ENCODE measurements at regions not wholly inside any gene's neighbourhood (a gene's known extent, or its start where the extent isn't known, plus 50 kb on each side); places are given as distances from the start of the nearest gene placed in this dataset.
"Not testable (repeated sequence)": the region's sequence is repeated elsewhere in the genome, so short reads cannot be mapped to it uniquely, and the experiment has no call there.

DNA sequence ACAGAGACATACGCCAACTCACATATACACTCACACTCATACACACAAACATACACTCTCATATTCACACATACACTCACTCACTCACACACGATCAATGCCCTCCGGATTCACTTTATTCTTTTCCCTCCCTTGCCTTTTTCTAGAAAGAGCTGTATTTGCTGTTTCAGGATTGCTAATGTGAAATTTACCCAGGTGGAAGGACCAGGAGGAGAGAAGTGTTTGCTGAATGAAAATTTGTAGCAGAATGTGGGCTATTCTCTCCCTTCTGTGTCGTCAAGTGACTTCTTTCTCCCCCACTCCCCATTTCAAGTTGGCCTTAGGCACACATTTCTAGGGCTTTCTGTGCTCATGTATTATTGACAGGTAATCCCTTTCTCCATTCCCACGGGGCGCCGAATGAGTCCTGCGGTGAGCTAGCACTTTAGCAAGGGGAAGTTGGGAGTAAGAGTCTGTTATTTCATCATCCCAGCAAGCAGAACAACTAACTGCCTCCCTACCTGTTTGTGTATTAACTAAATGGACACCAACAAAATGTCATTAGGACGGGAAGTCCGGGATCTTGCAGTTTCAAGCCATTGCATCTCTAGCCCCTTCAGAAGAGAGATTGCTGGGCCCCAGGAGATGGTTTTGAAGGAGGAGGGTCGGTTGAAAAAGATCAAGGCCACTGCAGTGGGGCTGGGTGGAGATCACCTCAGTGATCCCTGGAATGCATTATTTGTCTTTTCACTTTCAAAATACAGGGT, 97.1 kb upstream of the TAF11L2 start:
- no peak for DNase-seq (ENCODE audit: low read depth)

DNA sequence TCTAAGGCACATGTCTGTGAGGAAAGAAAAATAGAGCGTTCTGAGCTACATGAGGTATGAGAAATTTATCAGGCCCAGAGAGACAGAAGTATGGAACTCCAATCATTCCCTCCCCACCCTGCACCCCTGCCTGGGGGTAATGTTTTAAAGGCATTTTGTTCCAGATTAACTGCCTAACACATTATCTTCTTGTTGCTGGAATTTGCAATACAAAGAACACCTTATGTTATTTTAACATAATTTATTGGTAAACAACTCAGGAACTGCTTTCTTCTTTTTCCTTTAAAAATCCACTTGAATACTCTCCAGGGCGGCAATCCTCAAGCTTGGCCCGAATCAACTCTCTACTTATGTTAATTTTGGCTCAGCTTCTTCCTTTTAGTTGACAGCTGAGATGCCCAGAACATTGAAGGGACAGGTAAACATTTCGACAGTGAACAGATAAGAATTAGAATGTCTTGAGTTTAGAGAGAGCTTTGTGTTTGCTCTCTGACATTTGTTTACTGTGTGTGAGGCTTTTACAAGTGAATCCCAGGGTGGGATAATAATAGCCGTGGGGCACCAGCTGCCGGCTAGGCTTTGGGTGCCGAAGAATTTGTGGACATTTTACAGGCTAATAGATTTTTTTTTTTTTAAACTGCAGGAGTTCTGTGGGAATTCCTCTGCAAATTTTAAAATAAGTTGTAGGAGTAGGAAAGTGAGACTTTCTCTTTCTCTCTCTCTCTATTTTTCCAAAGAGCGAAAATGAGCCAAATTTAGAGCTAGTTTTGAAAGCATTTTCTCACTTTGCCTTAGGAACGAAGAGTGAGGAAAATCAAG, 96.4 kb upstream of the TAF11L2 start:
- DNase-seq (ENCODE audit: low read depth), result no peak

DNA sequence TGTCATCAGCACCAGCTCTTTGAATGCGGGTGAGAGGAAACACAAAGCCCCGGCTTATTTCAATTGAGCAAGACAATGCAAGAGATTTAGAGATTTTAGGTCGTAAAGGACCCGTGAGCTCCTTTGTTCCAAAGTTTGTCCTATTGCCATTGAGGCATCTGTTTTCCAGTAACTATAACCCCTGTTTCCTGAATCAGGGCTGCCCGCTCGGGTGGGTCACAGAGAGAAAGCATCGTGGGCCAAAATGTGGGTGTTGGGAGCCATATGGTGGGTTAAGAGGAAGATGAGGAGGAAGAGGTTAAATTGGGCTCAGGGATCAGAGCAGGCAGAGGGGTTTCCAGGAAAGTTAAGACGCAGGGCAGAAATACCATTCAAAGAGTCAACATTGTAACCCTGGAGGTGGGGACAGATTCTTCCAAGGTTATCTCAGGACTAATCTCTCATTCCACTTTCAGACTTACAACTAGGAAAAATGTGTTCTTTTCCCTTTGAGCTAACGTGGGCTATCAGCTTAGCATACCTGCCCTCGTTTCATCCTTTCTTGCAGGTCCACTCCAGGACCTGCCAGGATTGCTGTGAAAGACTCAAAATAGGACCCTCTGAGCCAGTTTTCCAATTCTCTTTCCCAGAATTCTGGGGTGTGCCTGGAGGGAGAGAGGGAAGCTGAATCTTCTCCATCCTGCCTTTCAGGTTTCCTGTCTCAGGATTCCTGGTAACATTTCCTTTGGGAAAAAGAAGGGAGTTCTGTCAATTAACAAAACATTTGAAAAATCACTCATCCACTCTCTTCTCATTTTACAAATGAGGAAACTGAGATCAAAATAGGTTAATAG, 95.5 kb upstream of the TAF11L2 start:
- no peak for DNase-seq (ENCODE audit: low read depth)

DNA sequence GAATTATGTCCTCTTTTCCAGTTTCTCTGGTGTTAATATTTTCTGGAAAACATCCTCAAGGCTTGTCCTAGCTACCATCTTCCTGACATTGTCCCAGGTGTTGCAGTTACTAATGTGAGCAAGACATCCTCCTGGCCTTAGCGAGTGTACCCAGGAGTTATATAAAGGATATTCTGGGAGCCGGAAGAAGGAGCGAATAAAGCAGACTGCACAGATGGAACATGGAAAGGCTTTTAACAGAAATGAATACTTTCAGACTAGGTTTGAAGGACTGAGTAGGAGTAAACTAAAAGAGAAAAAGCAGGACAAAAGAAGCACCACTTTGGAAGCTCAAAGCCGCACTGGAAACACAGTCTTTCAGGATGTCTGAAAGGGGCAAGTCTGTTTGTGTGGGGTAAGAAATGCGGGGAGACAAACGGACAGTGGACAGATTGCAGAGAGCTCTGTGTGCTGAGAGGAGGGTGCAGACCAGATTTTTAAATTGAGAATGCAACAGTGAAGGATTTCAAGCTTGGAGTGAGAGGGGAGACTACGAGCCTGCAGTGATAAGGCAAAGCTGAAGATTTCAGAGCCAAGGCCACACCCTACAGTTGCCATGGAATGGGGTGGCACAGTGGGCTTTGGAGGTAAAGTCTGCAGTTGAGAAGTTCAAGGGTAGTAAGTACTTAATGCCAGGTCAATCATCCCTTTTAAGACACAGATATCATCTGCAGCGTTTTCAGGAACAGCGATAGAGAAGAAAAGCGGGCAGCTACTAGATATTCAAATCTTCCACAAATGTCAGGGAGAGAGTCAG, 94.1 kb upstream of the TAF11L2 start:
- DNase-seq (ENCODE audit: low read depth), result no peak

DNA sequence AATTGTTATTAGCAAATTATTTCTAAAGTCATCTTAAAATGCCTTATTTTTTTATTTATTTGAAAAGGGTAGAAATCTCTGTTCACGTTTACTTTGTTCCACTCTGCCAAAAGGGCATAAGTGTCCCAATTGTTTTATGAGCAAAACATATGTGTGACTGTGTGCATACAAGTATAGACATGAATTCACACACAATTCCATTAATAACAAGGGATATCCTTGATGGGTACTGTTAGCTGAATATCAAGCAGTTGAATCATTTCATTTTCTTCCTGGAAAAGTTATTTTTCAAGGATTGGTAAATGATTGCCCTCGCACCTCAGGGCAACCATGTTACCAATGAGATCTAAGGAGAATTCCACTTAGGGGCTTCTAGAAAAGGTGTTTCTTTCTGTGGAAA, 92.1 kb upstream of the TAF11L2 start:
- no peak for DNase-seq (ENCODE audit: low read depth)

DNA sequence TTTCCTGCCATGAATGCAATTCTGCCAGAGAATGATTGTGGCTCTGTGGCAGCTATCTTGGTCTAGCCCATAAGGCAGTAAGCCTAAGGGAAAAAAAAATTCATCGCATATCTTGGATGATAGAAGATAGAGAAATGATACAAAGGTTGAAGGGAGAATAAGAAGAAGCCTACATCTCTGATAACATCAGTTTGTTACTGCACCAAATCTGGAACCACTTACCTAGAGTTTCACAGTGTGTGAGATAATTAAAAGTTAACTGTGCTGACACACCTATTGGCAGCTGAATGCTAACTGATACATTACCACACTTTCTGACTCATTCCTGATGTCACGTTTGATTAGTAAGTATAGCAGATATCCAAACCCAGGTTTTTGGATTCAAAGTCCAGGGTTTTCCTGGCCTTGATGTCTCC, 91.6 kb upstream of the TAF11L2 start:
- DNase-seq (ENCODE audit: low read depth), result peak; percentile 40

DNA sequence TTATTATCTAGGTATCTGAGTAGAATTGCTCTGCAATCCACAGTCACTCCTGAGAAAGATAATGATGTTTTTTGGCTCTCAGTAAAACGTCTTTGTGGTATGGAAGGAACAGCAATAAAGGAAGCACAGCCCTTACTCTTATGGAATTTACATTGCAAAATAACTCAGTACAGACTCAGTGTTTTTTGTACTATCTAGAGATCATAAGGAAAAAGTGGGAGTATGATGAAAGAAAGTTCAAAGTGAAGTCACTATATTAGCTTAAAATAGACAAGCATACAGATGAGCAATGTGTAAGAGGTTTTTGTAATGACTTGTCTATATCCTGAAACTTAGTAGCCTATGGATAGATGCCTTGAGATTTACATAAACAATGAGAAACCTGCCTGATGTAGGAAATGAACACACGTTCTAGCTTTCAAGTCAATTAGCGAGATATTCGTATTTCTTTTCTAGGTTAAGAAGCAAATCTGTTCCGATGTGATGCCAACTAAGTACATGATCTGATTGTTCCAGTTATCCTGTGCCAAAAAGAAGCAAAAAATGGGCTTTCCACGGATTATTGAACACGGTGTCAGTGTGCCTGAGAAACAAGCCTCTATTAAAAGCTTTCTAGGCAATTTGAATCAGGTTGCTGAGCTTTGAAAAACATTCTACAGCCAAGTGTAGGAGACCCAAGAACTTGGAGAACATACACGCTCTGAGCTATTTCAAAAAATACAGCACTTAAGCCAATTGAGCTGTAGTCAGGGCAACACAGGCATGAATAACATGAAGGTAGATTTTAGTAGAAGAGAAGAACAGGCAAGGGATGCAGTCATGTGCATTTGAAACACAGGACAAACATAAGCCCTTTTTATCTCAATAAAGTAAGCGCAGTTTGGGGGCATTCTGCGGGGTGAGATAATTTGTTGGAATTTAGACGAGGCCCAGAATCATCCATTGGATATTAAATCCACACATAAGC, 86.3 kb upstream of the TAF11L2 start:
- peak; percentile 67 for DNase-seq (ENCODE audit: low read depth)

DNA sequence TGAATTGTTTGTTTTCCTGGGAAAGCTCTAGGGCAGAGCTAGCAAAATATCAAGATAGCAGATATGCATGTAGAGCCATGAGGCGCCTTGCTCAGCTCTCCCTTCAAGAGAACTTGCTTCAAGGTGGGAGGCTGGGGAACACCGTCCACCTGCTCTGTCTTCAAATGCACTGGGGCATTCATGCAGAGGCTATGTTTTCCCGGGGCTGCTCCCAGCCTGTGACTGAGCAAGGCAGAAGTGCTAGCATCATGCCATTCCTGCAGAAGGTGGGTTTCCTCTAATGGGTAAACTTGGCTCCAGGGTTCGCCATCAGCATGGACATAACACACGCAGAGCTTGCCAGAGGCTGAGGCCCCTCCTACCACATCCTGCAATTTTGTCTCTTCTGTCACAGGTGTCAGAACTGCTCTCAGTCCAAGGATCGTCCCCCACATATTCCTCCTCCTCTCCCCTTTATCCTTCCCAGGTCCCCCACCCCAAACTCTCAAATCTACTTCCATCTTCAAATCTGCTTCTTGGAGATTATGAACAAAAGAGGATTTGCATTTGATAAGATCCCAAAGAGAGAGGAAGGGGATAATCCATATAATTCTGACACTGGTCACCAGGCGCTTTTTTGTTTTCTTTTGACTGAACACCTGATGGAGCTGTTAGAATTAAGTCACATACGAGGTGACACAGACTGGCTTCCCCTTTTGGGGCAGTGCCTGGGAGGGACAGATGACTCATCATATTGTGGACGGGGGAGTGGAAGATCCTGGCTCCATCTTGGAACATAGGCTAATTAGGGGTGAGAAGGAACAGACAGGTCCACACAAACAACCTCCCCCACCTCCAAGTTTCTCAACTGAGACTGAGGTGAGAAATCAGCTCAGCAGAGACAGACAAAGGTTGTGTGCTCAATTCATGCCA, 85.0 kb upstream of the TAF11L2 start:
- no peak for DNase-seq (ENCODE audit: low read depth)

DNA sequence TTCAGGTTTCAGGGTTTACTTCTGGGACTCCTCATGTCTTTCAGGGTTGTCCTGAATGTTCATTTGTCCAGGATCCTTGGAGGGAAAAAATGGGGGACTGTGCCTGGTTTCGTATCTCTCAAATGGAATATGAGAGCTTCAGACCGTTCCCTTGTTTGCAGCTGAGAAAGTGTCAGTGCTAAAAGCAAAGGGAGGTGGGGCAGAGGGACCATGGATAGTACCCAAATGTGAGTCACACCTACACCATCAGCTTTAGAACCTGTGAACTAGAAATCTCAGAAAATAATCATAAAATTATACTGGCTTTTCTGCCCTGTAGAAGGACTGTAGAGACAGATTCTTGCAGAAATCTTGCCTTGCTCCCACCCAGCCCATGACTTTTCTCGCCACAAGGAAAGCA, 84.3 kb upstream of the TAF11L2 start:
- DNase-seq (ENCODE audit: low read depth), result no peak

DNA sequence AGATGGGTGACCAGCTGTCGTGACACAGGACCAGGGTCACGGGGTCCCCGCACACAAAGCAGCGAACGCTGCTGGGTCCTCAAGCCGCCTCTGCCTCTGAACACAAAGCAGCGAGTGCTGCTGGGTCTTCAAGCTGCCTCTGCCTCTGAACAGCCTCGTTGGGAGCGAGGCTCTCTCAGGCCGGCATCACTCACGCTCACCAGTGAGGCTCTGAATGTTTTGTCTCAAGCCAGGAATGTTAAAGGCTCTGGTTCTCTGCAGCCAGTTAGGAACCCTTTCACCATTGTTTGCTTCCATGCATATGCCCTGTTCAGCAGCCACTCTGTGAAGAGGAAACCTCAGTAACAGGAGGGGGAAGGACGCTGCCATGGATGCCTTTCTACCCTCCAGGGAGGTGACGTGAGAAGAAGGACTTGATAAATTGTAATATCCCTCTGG, 82.7 kb upstream of the TAF11L2 start:
- no peak for DNase-seq (ENCODE audit: low read depth)

DNA sequence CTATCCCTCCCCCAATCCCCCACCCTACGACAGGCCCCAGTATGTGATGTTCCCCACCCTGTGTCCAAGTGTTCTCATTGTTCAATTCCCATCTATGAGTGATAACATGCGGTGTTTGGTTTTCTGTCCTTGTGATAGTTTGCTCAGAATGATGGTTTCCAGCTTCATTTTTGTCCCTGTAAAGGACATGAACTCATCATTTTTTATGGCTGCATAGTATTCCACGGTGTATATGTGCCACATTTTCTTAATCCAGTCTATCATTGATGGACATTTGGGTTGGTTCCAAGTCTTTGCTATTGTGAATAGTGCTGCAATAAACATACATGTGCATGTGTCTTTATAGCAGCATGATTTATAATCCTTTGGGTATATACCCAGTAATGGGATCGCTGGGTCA, 81.7 kb upstream of the TAF11L2 start:
- not testable (repeated sequence) for DNase-seq (ENCODE audit: low read depth)

DNA sequence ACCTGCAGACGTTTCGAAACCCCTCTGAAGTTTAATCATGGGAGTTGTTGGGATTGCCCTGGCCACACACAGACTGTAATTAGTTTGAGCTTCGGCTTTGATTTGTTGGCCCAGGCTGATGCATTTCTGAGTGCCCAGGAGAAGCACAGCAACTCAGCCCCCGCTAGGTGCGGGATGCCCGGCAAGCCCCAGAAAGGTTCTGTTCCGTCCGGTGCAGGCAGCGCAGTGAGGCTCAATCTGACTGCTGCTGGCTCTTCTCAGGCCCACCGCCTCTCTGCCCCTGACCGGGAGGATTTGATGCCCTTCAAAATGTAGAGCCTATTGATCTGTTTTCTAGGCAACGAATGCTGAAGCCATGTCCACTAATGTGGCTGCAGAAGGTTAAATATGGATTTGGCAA, 73.4 kb upstream of the TAF11L2 start:
- no peak for DNase-seq (ENCODE audit: low read depth)

DNA sequence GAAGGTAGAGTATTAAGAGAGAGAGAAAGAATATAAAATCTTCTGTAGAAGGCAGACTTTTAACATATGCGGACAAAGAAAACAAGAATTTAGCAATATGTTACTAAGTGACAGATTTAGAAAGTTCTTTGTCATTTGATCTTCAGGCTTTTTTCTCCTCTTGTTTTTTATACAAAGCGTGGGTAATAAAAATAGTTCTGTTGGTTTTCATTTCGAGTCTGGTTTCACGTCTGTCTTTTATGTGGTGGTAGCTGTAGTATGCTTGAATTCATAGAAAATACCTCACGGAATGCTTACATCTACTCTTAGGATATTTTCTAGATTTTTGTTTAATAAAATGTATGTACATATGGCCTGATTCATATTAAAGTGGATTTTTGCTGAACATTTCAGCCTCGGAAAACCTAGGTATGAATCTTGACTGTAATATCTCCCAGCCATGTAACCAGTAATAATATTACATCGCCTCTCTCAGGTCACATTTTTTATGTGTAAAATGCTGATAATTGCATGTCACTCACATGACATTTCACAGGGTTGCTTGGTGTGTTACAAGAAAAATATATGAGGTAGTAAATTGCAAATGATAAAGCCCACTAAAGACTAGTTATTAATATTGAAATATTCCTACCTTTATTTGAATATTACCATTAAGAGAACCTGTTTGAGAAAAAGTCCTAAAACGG, 72.5 kb upstream of the TAF11L2 start:
- DNase-seq (ENCODE audit: low read depth), result no peak

DNA sequence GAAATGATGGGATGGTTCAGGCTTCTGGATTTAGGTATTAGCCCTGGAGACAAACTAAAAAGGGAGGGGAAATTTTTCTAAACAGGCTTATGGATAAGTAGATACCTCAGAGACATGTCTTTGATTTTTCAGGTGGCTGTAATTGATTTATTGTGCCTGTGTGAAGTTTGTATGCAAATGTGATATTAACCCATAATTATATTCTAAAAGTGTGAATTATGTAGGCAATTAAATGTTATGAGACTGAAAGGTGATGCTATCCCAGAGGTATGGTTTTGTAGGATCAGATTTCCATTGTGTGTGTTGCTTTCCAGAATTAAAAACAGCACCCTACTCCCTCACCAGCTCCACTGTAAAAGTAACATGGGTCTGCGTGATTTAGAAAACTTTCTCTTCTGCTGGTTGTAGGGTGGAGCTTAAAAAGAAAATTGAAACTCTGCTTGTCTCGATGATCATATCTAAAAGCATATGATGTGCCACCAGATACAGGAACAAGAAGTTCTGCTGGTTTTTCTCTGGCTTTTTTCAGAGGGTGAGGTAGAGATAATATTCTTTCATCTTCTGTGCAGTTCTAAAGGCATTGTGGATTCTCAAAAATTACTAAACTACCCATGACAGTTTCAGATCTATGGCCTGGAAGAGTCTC, 71.8 kb upstream of the TAF11L2 start:
- no peak for DNase-seq (ENCODE audit: low read depth)

DNA sequence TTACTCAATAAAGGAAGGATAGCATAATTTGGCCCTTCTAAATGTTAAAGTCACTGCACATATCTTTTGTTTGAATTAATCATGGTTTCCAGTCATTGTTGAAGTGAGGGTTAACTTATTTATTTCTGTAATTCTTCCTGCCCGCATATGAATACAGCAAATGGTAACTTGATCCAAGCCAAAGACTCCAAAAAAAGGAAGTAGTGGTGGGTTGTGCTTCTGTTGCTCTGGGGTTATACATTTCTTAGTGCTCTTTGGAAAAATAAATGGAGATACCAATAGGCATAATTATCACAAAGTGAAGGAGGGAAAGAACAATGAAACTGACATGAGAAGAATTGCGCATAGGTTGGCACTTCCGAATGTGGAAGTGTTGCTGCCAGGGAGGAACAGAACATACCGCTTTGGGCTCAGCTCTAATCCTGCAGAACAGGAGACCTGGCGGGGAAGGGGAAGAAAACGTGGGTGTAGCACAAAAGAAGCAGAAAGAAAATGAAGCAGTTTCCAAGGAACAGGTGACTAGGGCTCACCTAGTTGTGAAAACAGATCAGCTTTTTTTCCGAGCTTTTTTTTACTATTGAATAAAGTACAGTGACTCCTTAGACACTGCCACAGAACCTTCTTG, 69.7 kb upstream of the TAF11L2 start:
- no peak for DNase-seq (ENCODE audit: low read depth)

DNA sequence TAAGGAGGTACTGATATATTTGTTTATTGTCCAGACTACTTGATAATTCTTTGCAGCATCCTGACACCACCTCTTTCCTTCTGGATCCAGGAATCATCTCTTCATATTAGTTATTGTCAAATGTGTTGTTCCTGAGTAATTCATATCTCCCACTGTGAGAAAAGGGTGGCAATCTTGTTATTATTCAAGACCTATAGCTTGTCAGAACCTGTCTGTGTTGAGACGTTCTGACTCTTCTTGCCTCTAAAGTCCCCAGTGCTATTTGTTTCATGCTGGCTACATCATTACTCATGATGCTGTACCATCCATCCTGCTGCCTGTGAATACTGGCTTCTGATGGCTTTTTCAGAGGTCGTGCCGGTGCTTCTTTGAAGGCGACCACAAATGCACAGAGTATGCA, 68.7 kb upstream of the TAF11L2 start:
- no peak for DNase-seq (ENCODE audit: low read depth)

DNA sequence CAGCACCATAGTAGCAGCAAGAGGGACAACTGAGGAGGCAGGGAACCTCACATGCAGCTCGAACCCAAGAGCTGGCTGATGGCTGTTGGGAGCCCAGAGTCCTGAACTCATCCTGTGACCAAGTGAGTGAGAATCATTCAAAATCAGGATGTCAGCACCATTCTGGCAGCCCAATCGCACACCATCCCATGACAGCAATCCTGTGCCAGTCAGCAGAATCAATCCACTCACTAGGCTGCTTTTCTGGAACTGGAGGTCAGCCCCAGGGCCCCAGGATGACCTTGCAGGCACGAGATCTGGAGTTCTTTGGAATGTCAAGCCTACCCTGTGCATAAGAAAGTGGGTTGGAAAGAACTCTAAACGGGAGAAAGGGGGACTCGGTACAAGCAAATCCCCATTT, 67.8 kb upstream of the TAF11L2 start:
- DNase-seq (ENCODE audit: low read depth), result no peak

All from HS-5 (cell line).